Esophagus muscularis mucosa (tissue), 4 donors: ENCODE measurements at regions not wholly inside any gene's neighbourhood (a gene's known extent, or its start where the extent isn't known, plus 50 kb on each side); places are given as distances from the start of the nearest gene placed in this dataset.
"Not testable (repeated sequence)": the region's sequence is repeated elsewhere in the genome, so short reads cannot be mapped to it uniquely, and the experiment has no call there.

Experiments used
- DNase-seq: peaks from one replicate; pipeline ENCODE4 v3.0.0-alpha.2; 2017; ENCODE audit errors: extremely low spot score
- H3K27ac ChIP-seq, 4 donors: fragments of 200-600 bp; sonication (generic); replicated peaks in 1 of 4; 1 replicate in 3 of 4; 2 replicates in 1 of 4; pipeline ENCODE4 v1.5.1; 2016 to 2019; ENCODE audit warnings: mild to moderate bottlenecking in 1 of 4
- H3K27me3 ChIP-seq, 4 donors: fragments of 200-600 bp; sonication (generic); one replicate each; pipeline versions ENCODE4 v1.5.1 to v1.6.0; 2016 to 2019
- H3K36me3 ChIP-seq, 4 donors: fragments of 200-600 bp; sonication (generic); one replicate each; pipeline ENCODE4 v1.5.1; 2016 to 2019
- H3K4me1 ChIP-seq, 4 donors: fragments of 200-600 bp; sonication (generic); one replicate each; pipeline ENCODE4 v1.5.1; 2016 to 2019
- H3K4me3 ChIP-seq, 4 donors: fragments of 200-600 bp; sonication (generic); 1 replicate in 2 of 4; 2 replicates in 2 of 4; pipeline ENCODE4 v1.5.1; 2016 to 2019; ENCODE audit warnings: mild to moderate bottlenecking in 4 of 4, moderate library complexity in 1 of 4
- H3K9me3 ChIP-seq, 4 donors: fragments of 200-600 bp; sonication (generic); 1 replicate in 3 of 4; 2 replicates in 1 of 4; pipeline ENCODE4 v1.5.1; 2016 to 2019
- CTCF ChIP-seq, 3 experiments: fragments of 200-600 bp in 2 of 3; fragments of 450-650 bp in 1 of 3; sonication (generic) in 2 of 3; IDR thresholded peaks; one replicate each; pipeline ENCODE4 v1.5.1; 2017 to 2019; ENCODE audit warnings: antibody characterized with exemption in 3 of 3, mild to moderate bottlenecking in 2 of 3, moderate library complexity in 1 of 3
- EP300 ChIP-seq: sonication (generic); formaldehyde crosslinking; IDR thresholded peaks from one replicate; pipeline ENCODE4 v1.6.1; 2017; ENCODE audit warnings: antibody characterized with exemption
- POLR2A ChIP-seq: fragments of 450-650 bp; IDR thresholded peaks from one replicate; pipeline ENCODE4 v1.6.1; 2017; ENCODE audit warnings: antibody characterized with exemption, moderate library complexity, mild to moderate bottlenecking, low read depth
- POLR2AphosphoS5 ChIP-seq, 2 donors: sonication (generic); formaldehyde crosslinking; IDR thresholded peaks; one replicate each; pipeline ENCODE4 v1.6.1; 2017; ENCODE audit warnings: antibody characterized with exemption in 2 of 2
- WGBS: methylation state at CpG from one replicate; pipeline ENCODE4 v1.1.5; 2018; 5-methylcytosine and 5-hydroxymethylcytosine counted together
- intact Hi-C: fragments of 100-400 bp; cut with DNase I; formaldehyde crosslinking; loops from one replicate; pipeline ENCODE4 v1.15.1; 2023

DNA sequence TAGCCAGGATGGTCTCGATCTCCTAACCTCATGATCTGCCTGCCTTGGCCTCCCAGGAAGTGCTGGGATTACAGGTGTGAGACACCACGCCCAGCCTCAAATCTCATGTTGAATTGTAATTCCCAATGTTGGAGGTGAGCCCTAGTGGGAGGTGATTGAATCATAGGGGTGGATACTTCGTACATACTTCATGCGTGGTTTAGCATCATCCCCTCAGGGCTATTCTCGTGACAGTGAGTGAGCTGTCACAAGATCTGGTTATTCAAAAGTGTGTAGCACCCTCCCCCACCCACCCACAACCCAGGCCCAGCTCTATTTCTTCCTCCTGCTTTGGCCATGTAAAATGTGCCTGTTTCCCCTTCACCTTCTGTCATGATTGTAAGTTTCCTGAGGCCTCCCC is 236.9 kb upstream of the IL12A start:
- DNase-seq, result no peak
- Histone ChIP-seq H3K9me3 (no peaks in the 10 kb centered on the region), H3K36me3 (no peaks in the 10 kb centered on the region), H3K4me3 (no peak overlapping the region), H3K27me3 (no peaks in the 10 kb centered on the region), H3K27ac (no peak overlapping the region), H3K4me1 (peaks cover 0 to 5% (median 0%) of the 10 kb centered on the region in 4 donors)
- WGBS, result 89% methylated on average over 5 of the region's 5 CpGs
- intact Hi-C loops, result no loop called here
- TF ChIP-seq EP300 (no peak), CTCF (IDR thresholded peaks at IDR 0.05) (no peak), POLR2AphosphoS5 (IDR thresholded peaks at IDR 0.05) (no peak), POLR2A (no peak)

DNA sequence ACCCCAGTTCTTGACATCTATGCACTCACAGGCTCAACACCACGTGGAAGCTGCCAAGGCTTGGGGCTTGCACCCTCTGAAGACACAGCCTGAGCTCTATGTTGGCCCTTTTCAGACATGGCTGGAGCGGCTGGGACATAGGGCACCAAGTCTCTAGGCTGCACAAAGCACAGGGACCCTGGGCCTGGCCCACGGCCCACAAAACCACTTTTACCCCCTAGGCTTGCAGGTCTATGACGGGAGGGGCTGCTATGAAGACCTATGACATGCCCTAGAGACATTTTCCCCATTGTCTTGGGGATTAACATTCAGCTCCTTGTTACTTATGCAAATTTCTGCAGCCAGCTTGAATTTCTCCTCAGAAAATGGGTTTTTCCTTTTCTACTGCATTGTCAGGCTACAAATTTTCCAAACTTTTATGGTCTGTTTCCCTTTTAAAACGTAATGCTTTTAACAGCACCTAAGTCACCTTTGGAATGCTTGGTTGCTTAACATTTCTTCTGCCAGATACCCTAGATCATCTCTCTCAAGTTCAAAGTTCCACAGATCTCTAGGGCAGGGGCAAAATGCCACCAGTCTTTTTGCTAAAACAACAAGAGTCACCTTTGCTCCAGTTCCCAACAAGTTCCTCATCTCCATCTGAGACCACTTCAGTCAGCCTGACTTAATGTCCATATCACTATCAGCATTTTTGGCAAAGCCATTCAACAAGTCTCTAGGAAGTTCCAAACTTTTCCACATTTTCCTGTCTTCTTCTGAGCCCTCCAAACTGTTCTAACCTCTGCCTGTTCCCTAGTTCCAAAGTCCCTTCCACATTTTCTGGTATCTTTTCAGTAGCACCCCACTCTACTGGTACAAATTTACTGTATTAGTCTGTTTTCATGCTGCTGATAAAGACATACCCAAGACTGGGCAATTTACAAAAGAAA is 232.1 kb upstream of the IL12A start:
- H3K36me3 ChIP-seq, result not testable (repeated sequence)
- WGBS, result 83% methylated on average over 3 of the region's 5 CpGs

DNA sequence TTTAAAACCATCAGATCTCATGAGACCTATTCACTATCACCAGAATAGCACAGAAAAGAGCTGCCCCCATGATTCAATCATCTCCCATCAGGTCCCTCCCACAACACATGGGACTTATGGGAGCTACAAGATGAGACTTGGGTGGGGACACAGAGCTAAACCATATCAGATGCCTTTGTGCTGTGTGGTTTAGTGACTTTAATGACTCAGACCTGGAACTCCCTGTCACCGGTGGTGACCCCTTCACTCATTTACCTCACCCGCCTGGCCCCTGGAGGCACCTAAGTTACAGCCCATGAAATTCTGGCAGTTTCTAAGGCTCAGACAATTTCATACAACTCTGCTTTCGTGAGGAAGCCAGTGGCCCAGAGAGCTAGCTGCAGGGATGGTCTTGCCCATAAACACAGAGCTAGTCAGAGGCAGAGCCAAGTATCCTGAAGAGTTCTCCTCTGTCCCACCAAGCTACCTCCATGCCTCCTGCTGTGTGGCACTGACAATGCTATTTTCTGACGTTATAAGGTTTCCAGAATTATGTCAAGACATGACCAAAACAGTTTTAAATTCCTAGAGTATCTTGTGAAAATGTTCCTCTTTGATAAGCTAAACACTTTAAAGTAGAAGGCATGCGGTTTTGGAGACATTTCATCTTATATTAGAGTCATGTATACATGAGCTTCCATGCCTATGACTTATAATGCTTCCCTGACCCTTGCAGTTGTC is 231.1 kb upstream of the IL12A start:
- Histone ChIP-seq H3K27ac (no peak overlapping the region), H3K4me1 (peaks cover 17 to 24% (median 19%) of the 10 kb centered on the region in 4 donors), H3K27me3 (no peaks in the 10 kb centered on the region), H3K4me3 (no peak overlapping the region), H3K36me3 (no peaks in the 10 kb centered on the region), H3K9me3 (no peaks in the 10 kb centered on the region)
- WGBS, result 89% methylated on average over 4 of the region's 5 CpGs
- intact Hi-C loops, result no loop called here
- DNase-seq, result no peak
- TF ChIP-seq EP300 (no peak), POLR2A (no peak), POLR2AphosphoS5 (IDR thresholded peaks at IDR 0.05) (no peak), CTCF (IDR thresholded peaks at IDR 0.05) (no peak)

More for the DNA sequence above, 232.1 kb upstream of the IL12A start:
- H3K27me3 ChIP-seq, H3K9me3 ChIP-seq, intact Hi-C loops, H3K4me3 ChIP-seq, DNase-seq, H3K27ac ChIP-seq: not testable (repeated sequence)
- peaks cover 7 to 14% (median 9%) of the 10 kb centered on the region in 4 donors for H3K4me1 ChIP-seq

GRCh38 chr3:159760046-159760445 is 228.6 kb upstream of the IL12A start:
- H3K4me3 ChIP-seq, result no peak overlapping the region
- no peak for DNase-seq
- intact Hi-C loops, result loop anchor here (5.0 kb wide), 1 partner anchor 143 kb away; no protein-coding TSS in a partner anchor
- H3K4me1 ChIP-seq, result peaks cover 21 to 29% (median 24%) of the 10 kb centered on the region in 4 donors
- no peaks in the 10 kb centered on the region for H3K27me3 ChIP-seq
- H3K27ac ChIP-seq, result peak overlapping the region in 3 of 4 donors; percentile 15 to 97 (median 21)
- H3K36me3 ChIP-seq, result no peaks in the 10 kb centered on the region
- no peak for TF ChIP-seq CTCF (IDR thresholded peaks at IDR 0.05)
- TF ChIP-seq POLR2A, result no peak
- no peaks in the 10 kb centered on the region for H3K9me3 ChIP-seq

GRCh38 chr3:159761369-159761768 is 227.3 kb upstream of the IL12A start:
- WGBS, result 37% methylated on average over 1 of the region's 1 CpG
- H3K9me3 ChIP-seq, result no peaks in the 10 kb centered on the region

More at GRCh38 chr3:159761369-159761768, 227.3 kb upstream of the IL12A start:
- TF ChIP-seq EP300, result no peak
- TF ChIP-seq POLR2AphosphoS5 (IDR thresholded peaks at IDR 0.05), result peak in 1 of 2 donors; percentile 43
- intact Hi-C loops, result loop anchor here (5.0 kb wide), 1 partner anchor 144 kb away; no protein-coding TSS in a partner anchor
- peak overlapping the region in 1 of 4 donors; percentile 84 for H3K4me3 ChIP-seq
- peaks cover 24 to 39% (median 34%) of the 10 kb centered on the region in 4 donors for H3K4me1 ChIP-seq
- no peaks in the 10 kb centered on the region for H3K27me3 ChIP-seq
- no peak for DNase-seq
- H3K27ac ChIP-seq, result peak overlapping the region; percentile 97 to 100 (median 98)
- no peaks in the 10 kb centered on the region for H3K36me3 ChIP-seq
